Stimulated activated CD4-positive, alpha-beta T cell treated with anti-CD3 and anti-CD28 coated beads, Interleukin-12 subunit alpha, Interleukin-12 subunit beta, amount 100 ng/mL, for 4 hours (primary cell): ENCODE measurements at regions not wholly inside any gene's neighbourhood (a gene's known extent, or its start where the extent isn't known, plus 50 kb on each side); places are given as distances from the start of the nearest gene placed in this dataset.
"Not testable (repeated sequence)": the region's sequence is repeated elsewhere in the genome, so short reads cannot be mapped to it uniquely, and the experiment has no call there.

ENCODE experiments used
- DNase-seq: peaks from one replicate; pipeline ENCODE4 v3.0.0-alpha.2; 2020

DNA sequence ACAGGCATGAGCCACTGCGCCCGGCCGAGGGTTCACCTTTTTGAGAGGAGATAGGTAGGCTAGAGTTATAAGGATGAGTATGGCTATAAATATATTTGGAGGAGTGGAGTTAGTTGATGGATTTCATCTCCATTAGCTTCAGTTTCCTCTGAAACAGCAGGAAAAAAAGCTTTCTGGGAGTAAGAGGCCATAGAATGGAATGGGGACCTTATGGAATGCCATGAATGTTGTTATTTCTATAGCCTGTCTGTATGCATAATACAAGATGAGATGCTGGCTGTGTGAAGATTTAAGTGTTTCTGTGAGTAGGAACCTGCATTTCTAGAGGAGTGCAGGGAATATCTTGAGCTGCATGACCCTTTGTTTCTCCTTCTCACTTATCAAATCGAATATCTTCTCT lies 114.9 kb upstream of the ARX start:
- no peak for DNase-seq

DNA sequence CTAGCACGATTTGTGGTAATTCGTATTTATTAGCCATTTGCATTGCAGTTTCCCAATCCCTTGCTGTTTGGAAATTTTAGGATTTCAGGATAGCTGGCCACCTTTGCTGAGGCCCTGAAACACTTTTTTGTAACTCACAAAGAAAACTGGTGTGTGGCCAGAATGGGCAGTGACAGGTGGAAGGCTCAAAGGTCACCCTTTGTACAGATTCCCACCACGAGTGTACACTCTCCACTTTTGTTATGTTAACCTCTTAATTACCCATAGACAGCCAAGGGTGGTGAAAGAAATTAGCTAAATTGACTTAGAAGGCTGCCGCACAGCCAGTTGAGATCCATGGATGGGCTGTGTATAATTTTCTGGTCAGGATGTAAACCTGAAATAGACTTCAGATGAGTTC lies 109.7 kb upstream of the ARX start:
- DNase-seq = no peak

- no peak for DNase-seq
Measured at GRCh38 chrX:25124391-25124790, 108.6 kb upstream of the ARX start.

GRCh38 chrX:25112156-25112555 lies 96.4 kb upstream of the ARX start:
- DNase-seq = no peak

DNA sequence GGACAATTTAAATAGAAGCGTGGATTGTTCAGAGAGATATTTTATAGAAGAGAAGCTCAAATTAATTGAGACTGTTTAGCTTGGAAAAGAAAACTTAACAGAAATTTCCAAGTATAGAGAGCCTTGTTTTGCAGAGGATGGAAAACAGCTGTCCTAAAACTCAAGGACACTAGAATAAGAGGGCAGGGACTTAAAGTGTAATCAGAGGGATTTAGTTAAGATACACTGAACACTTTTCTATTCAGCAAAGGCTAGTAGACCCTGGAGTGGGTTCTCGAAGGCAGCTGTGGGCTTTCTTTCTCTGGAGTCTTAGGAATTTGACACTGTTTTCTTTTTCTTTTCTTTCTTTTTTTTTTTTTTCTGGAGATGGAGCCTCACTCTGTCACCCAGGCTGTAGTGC lies 92.7 kb upstream of the ARX start:
- DNase-seq = no peak

DNA sequence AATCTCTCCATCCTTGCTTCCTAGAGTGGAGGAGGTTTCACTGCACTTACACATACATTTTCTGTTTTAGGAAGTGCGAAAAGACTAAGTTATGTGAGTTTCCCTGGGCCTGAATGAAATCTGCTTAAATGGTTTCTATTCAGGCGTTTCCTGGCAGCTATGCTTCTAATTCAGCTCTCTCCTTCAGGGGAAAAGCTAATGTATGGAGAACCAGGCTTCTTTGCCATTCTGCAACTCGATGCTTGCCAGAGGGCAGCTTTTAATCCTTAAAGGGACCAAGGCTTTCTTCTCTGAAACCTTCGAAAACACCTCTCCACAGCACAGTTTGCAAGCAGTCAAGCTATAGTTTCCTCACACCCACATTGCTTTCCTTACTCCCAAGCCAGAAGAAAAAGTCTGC lies 89.5 kb upstream of the ARX start:
- DNase-seq = no peak

DNA sequence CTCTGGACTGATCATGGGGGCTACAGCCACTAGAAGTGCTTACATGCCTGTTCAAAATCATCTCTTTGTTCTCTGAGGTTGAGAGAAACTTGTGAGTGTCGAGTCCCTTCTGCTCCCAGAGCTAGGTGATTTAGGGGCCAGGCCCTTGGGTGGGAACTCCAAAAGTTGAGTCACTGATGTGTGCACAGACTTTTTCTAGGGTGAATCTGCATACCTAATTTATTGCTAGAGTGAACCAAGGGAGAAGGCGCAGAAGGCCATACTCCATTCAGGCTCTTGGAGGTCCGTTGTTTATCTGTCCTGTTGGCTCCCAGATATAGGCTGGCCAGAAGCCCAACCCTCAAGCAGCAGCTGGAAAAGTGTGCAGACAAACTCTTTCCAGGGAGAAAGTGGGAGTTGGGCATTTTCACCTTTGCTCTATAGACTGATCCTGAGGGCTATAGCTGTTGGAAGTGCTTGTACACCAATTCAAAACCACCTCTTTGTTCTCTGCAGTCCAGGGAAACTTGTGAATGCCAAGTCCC lies 80.8 kb upstream of the ARX start:
- DNase-seq = no peak

DNA sequence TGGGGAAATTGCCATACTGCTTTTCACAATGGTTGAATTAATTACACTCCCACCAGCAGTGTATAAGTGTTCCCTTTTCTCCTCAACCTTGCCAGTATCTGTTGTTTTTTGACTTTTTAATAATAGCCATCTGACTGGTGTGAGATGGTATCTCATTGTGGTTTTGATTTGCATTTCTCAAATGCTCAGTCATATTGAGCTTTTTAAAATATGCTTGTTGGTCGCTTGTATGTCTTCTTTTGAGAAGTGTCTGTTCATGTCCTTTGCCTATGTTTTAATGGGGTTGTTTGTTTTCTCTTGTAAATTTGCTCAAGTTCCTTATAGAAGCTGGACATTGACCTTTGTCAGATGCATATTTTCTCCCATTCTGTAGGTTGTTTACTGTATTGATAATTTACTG lies 75.4 kb upstream of the ARX start:
- not testable (repeated sequence) for DNase-seq

DNA sequence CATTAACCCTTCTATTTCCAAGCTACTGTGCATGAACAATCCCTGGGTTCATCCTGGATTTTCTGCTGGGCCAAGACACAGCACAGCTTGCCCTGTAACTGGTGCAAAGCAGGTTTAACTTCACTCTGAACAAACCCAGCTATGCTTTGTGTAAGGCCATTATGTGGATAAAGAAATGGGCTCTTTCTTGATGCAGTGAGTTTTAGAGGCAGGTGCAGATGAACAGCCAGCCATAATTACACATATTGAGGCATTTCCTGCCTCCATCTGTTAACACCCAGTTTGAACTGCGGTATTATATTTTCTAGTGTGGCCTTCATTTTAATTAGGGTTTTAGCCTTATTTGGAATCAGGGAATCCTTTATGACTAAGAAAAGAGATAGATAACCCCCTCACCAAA lies 68.7 kb upstream of the ARX start:
- DNase-seq = no peak

GRCh38 chrX:25083661-25084060 lies 67.9 kb upstream of the ARX start:
- no peak for DNase-seq

DNA sequence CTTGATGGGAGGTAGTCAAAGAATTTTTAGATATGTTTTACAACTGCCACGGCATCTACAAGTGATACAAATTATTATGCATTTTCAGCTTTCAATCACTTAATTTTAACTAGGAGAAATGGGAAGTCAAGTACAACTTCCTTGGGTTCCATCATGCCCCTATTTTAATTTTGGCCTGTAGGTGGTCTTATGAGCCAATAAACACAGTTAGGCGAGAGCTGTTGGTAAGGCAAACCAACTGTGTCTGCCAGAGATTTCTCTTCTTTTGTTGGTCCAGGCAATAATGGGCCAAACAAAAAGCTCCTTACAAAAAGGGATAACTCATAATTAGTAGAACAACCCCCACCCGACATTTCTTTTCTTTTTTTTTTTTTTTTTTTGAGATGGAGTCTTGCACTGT lies 63.3 kb upstream of the ARX start:
- DNase-seq = no peak

DNA sequence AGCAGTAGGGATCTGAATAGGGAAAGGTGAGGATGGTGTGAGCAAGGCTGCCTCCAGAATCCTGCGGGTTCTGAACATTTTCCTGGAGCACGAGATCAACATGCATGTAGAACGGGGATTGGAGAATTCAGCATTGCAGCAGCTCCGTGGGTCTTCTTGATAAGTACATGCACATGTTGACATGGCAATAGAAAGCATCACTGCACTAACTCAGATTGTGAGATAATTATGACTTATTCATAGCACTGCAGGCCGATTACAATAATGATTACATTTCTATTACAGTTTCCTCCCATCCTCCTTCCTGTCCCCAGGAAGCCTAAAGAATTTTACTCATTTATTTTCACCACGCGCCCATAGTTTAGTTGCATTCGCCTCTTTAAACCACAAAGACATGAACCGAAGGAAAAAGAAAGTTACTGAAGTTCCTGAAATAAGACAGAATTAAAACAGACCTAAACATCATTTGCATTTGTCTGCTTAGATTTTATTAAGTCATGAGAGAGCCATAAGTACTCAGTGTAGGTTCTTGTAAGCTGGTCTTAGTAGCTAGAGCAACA lies 61.3 kb upstream of the ARX start:
- DNase-seq = no peak

GRCh38 chrX:25072247-25072646 lies 56.5 kb upstream of the ARX start:
- DNase-seq = no peak

- DNase-seq = no peak
Measured at GRCh38 chrX:25070038-25070437, 54.3 kb upstream of the ARX start.

DNA sequence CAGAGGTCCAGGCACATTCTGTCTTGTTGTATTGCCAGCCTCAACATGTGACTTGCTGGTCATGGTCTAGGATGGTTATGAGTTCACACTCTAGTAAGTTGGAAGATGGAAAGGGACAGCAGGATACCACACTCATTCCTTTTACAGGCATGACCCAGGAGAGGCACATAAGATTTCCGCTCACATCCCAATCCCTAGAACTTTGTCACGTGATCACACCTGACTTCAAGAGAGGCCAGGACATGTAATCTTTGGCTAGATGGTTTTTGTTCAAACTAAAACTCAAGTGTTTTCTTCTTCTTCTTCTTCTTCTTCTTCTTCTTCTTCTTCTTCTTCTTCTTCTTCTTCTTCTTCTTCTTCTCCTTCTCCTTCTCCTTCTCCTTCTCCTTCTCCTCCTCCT lies 53.4 kb upstream of the ARX start:
- DNase-seq = no peak

DNA sequence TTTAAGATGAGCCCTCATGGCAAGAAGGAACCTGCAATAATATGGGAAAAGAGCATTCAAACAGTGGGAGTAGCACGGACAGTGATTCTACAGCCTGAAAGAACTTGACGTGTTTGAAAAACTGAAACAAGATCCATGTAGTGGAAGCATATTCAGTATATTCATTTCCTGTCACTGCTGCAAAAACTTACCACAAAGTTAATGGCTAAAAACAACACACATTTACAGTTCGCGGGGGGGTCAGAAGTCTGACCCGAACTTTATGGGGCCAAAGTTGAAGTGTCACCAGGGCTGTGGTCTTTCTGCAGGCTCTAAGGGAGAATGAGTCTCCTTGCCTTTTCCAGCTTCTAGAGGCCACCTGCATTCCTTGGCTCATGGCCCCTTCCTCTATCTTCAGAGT lies 52.6 kb upstream of the ARX start:
- no peak for DNase-seq

GRCh38 chrX:25067271-25068172 lies 51.8 kb upstream of the ARX start:
- no peak for DNase-seq

DNA sequence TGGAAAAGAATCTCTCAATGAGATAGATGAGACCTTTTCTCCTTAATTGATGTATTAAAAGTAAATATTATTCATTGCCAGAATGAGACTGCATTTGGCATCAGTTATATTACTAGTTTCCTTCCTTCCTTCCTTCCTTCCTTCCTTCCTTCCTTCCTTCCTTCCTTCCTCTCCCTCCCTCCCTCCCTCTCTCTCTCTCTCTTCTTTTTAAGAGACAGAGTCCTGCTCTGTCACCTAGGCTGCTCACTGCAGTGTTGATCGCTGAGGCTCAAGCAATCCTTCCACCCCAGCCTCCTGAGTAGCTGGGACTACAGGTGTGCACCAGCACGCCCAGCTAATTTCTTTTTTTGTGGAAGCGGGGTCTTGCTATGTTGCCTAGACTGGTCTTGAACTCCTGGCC lies 50.4 kb upstream of the ARX start:
- no peak for DNase-seq
